OCI-LY1 (cell line): ENCODE measurements at regions not wholly inside any gene's neighbourhood (a gene's known extent, or its start where the extent isn't known, plus 50 kb on each side); places are given as distances from the start of the nearest gene placed in this dataset.
"Not testable (repeated sequence)": the region's sequence is repeated elsewhere in the genome, so short reads cannot be mapped to it uniquely, and the experiment has no call there.

ENCODE experiments used
- H2AFZ ChIP-seq: fragments of 200-600 bp; sonication (generic), shearing (Covaris generic); 2 replicates; pipeline ENCODE4 v1.6.0; 2014; ENCODE audit warnings: antibody characterized with exemption, mild to moderate bottlenecking, low read length
- H3F3A ChIP-seq: fragments of 200-600 bp; sonication (generic), shearing (Covaris generic); 2 replicates; pipeline ENCODE4 v1.6.0; 2014; ENCODE audit warnings: mild to moderate bottlenecking, antibody characterized with exemption, low read length, moderate library complexity; ENCODE audit not compliant: insufficient read depth
- H3K27ac ChIP-seq: fragments of 200-600 bp; sonication (generic); 2 replicates; pipeline ENCODE4 v1.5.1; 2014; ENCODE audit warnings: low read length, mixed run types, mild to moderate bottlenecking, low read depth; ENCODE audit not compliant: poor library complexity, severe bottlenecking
- H3K27me3 ChIP-seq: fragments of 200-600 bp; sonication (generic); 2 replicates; pipeline ENCODE4 v1.6.0; 2014; ENCODE audit warnings: antibody characterized with exemption, mild to moderate bottlenecking, low read length, moderate library complexity; ENCODE audit not compliant: insufficient read depth
- H3K36me3 ChIP-seq: fragments of 200-600 bp; sonication (generic); 2 replicates; pipeline ENCODE4 v1.6.1; 2014; ENCODE audit warnings: mild to moderate bottlenecking, antibody characterized with exemption, low read length, moderate library complexity, mixed read lengths; ENCODE audit not compliant: insufficient read depth
- H3K4me1 ChIP-seq: fragments of 200-600 bp; sonication (generic); 2 replicates; pipeline ENCODE4 v1.5.1; 2014; ENCODE audit warnings: mild to moderate bottlenecking, low read length, moderate library complexity; ENCODE audit not compliant: insufficient read depth, severe bottlenecking
- H3K4me2 ChIP-seq: fragments of 200-600 bp; sonication (generic), shearing (Covaris generic); 2 replicates; pipeline ENCODE4 v1.6.1; 2014; ENCODE audit warnings: low read length
- H3K4me3 ChIP-seq: fragments of 200-600 bp; sonication (generic); 2 replicates; pipeline ENCODE4 v1.5.1; 2014; ENCODE audit warnings: low read length, low read depth, mild to moderate bottlenecking, mixed read lengths; ENCODE audit not compliant: poor library complexity, severe bottlenecking
- H3K79me2 ChIP-seq: fragments of 200-600 bp; shearing (Covaris generic); 2 replicates; pipeline ENCODE4 v1.6.1; 2016; ENCODE audit warnings: mixed run types, low read length, mixed read lengths; ENCODE audit not compliant: insufficient read depth
- H3K9ac ChIP-seq: fragments of 200-600 bp; sonication (generic), shearing (Covaris generic); 2 replicates; pipeline ENCODE4 v1.6.1; 2014; ENCODE audit warnings: mild to moderate bottlenecking, low read length, mixed read lengths
- H3K9me2 ChIP-seq: fragments of 200-600 bp; sonication (generic), shearing (Covaris generic); 2 replicates; pipeline ENCODE4 v1.6.1; 2014; ENCODE audit warnings: low read depth, mild to moderate bottlenecking, low read length, mixed read lengths
- H3K9me3 ChIP-seq: fragments of 200-600 bp; shearing (Covaris generic); 2 replicates; pipeline ENCODE4 v1.6.1; 2014; ENCODE audit warnings: low read length, mixed read lengths
- H4K20me1 ChIP-seq: fragments of 200-600 bp; sonication (generic), shearing (Covaris generic); 2 replicates; pipeline ENCODE4 v1.6.0; 2016; ENCODE audit warnings: mild to moderate bottlenecking, low read length; ENCODE audit not compliant: insufficient read depth
- EZH2 ChIP-seq: fragments of 200-600 bp; sonication (generic), shearing (Covaris generic); IDR thresholded peaks from 2 replicates; pipeline ENCODE4 v1.8.0; 2017; ENCODE audit warnings: borderline replicate concordance, mixed run types, mild to moderate bottlenecking, antibody characterized with exemption, low read length, moderate library complexity, mixed read lengths
- TF ChIP-seq, protein P1 (sequence below): fragments of 200-600 bp; sonication (generic), shearing (Covaris generic); IDR thresholded peaks from 2 replicates; pipeline ENCODE4 v1.5.1; 2017; ENCODE audit warnings: mild to moderate bottlenecking, antibody characterized with exemption, low read length, moderate library complexity, mixed read lengths

DNA sequence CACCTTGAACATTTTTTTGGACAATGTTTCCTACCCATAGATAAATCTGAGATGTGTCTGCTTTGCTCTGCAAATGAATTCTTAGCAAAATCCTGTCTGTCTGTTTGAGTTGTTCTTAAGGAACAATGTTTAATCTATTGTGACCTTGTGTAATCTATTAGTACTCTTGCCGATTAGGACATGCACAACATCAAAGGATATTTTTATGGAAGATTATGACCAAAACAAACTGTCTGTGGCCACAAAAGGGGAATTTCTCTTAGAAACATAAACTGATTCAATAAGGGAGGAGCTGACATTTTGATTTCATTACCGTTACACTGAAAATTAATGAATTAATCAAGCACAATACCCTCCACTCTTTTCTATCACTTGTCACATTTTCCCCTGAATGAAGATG is 323.0 kb upstream of the PRR16 start:
- H4K20me1 ChIP-seq = no peaks in the 10 kb centered on the region
- H2AFZ ChIP-seq = no peak overlapping the region
- no peak overlapping the region for H3K4me2 ChIP-seq
- no peaks in the 10 kb centered on the region for H3K36me3 ChIP-seq
- H3K4me3 ChIP-seq = no peak overlapping the region
- H3K4me1 ChIP-seq = no peaks in the 10 kb centered on the region
- H3K27ac ChIP-seq = no peak overlapping the region
- no peaks in the 10 kb centered on the region for H3K79me2 ChIP-seq
- no peaks in the 10 kb centered on the region for H3K27me3 ChIP-seq
- no peak overlapping the region for H3K9ac ChIP-seq
- H3F3A ChIP-seq = no peaks in the 10 kb centered on the region
- H3K9me2 ChIP-seq = no peaks in the 10 kb centered on the region
- no peaks in the 10 kb centered on the region for H3K9me3 ChIP-seq
- TF ChIP-seq EZH2 = no peak
- TF ChIP-seq, protein P1, sequence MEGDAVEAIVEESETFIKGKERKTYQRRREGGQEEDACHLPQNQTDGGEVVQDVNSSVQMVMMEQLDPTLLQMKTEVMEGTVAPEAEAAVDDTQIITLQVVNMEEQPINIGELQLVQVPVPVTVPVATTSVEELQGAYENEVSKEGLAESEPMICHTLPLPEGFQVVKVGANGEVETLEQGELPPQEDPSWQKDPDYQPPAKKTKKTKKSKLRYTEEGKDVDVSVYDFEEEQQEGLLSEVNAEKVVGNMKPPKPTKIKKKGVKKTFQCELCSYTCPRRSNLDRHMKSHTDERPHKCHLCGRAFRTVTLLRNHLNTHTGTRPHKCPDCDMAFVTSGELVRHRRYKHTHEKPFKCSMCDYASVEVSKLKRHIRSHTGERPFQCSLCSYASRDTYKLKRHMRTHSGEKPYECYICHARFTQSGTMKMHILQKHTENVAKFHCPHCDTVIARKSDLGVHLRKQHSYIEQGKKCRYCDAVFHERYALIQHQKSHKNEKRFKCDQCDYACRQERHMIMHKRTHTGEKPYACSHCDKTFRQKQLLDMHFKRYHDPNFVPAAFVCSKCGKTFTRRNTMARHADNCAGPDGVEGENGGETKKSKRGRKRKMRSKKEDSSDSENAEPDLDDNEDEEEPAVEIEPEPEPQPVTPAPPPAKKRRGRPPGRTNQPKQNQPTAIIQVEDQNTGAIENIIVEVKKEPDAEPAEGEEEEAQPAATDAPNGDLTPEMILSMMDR = no peak

DNA sequence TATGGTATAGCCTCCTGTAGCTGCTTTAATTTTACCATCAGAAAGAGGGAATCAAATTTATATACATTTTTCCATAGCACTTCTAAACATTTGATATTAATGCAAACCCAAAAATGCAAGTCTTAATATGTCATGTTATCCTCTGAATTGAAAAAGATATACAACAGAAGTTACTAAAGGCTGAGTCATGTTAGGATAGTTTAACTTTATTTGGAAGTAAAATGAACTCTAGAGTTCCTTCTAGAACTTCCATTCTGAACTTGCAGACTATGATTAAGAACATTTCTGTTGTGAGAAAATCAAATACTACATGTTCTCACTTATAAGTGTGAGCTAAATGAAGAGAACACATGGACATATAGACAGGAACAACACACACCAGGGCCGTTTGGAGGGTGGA is 317.3 kb upstream of the PRR16 start:
- Histone ChIP-seq H3K4me3 (no peak overlapping the region), H3K79me2 (no peaks in the 10 kb centered on the region), H4K20me1 (no peaks in the 10 kb centered on the region), H3K27ac (no peak overlapping the region), H3F3A (no peaks in the 10 kb centered on the region), H2AFZ (no peak overlapping the region), H3K27me3 (no peaks in the 10 kb centered on the region), H3K9me2 (no peaks in the 10 kb centered on the region), H3K9ac (no peak overlapping the region), H3K9me3 (no peaks in the 10 kb centered on the region), H3K4me2 (no peak overlapping the region), H3K4me1 (no peaks in the 10 kb centered on the region), H3K36me3 (no peaks in the 10 kb centered on the region)
- TF ChIP-seq, protein P1 = no peak
- no peak for TF ChIP-seq EZH2

GRCh38 chr5:120147911-120148310 is 316.2 kb upstream of the PRR16 start:
- not testable (repeated sequence) for H3K79me2 ChIP-seq, H3F3A ChIP-seq, H2AFZ ChIP-seq, H3K27ac ChIP-seq, H3K9me2 ChIP-seq, H4K20me1 ChIP-seq, H3K4me3 ChIP-seq, H3K4me2 ChIP-seq, H3K9ac ChIP-seq, H3K36me3 ChIP-seq, H3K4me1 ChIP-seq, H3K9me3 ChIP-seq, H3K27me3 ChIP-seq

DNA sequence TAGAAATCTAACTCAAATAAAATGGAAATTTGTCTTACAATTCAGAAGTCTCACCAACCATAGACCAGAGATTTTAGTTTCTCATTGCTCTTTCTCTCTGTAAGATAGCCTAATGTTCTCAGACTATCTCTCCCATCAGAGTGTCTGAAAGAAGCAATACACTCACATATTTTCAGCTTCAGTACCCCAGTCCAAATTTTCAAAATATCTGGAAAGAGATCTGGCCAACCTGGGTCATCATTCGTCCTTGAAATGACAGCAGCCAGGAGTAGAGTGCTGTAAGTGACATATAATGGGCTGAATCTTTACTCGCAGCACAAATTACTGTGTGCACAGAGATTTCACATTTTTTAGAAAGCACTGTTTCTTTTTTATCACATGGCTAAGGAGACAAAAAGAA is 313.3 kb upstream of the PRR16 start:
- Histone ChIP-seq H3K9ac (no peak overlapping the region), H3K4me3 (no peak overlapping the region), H3K79me2 (no peaks in the 10 kb centered on the region), H3K9me3 (no peaks in the 10 kb centered on the region), H4K20me1 (no peaks in the 10 kb centered on the region), H2AFZ (no peak overlapping the region), H3K36me3 (no peaks in the 10 kb centered on the region), H3K4me2 (no peak overlapping the region), H3F3A (no peaks in the 10 kb centered on the region), H3K9me2 (no peaks in the 10 kb centered on the region), H3K4me1 (no peaks in the 10 kb centered on the region), H3K27ac (no peak overlapping the region), H3K27me3 (no peaks in the 10 kb centered on the region)
- TF ChIP-seq EZH2 = no peak
- TF ChIP-seq, protein P1 = no peak
